GM12891 (cell line): ENCODE measurements at regions not wholly inside any gene's neighbourhood (a gene's known extent, or its start where the extent isn't known, plus 50 kb on each side); places are given as distances from the start of the nearest gene placed in this dataset.

ENCODE experiments used
- DNase-seq: peaks from one replicate; pipeline ENCODE4 v3.0.0; 2011; ENCODE audit warnings: low spot score; ENCODE audit not compliant: insufficient read length
- FAIRE-seq: peaks from 2 replicates; lab custom pipeline; 2011; peaks lifted over from hg19 to GRCh38; lab: Jason Lieb, UNC
- PAX5 ChIP-seq: IDR thresholded peaks from 2 replicates; pipeline ENCODE4 v1.6.1; 2011; ENCODE audit warnings: low read length, moderate library complexity, mild to moderate bottlenecking; ENCODE audit not compliant: insufficient read depth, severe bottlenecking
- POLR2A ChIP-seq: IDR thresholded peaks from 2 replicates; pipeline ENCODE4 v1.6.1; 2011; ENCODE audit warnings: low read depth, low read length, control low read depth
- POLR2AphosphoS5 ChIP-seq: IDR thresholded peaks from 2 replicates; pipeline ENCODE4 v1.6.1; 2011; ENCODE audit warnings: low read depth, low read length, control low read depth
- POU2F2 ChIP-seq: IDR thresholded peaks from 2 replicates; pipeline ENCODE4 v1.6.1; 2011; ENCODE audit warnings: low read depth, mild to moderate bottlenecking, control low read depth, low read length, moderate library complexity
- SPI1 ChIP-seq: IDR thresholded peaks from 2 replicates; pipeline ENCODE4 v1.6.1; 2011; ENCODE audit warnings: low read depth, low read length, control low read depth
- TAF1 ChIP-seq: IDR thresholded peaks from 2 replicates; pipeline ENCODE4 v1.6.1; 2011; ENCODE audit warnings: low read depth, low read length, control low read depth

- FAIRE-seq (no peak), DNase-seq (no peak)
- no peak for TF ChIP-seq PAX5
- no peak for TF ChIP-seq POLR2A
- no peak for TF ChIP-seq POLR2AphosphoS5
- TF ChIP-seq TAF1 = no peak
- TF ChIP-seq POU2F2 = no peak
- no peak for TF ChIP-seq SPI1
Measured at GRCh38 chr4:121574618-121575017, 122.2 kb downstream of the ANXA5 start.

- DNase-seq = no peak
- FAIRE-seq = no peak
- TF ChIP-seq SPI1 (no peak), PAX5 (no peak), TAF1 (no peak), POU2F2 (no peak), POLR2AphosphoS5 (no peak), POLR2A (no peak)
Measured at GRCh38 chr4:121567748-121568147, 129.0 kb downstream of the ANXA5 start.

- TF ChIP-seq TAF1 (no peak), POLR2A (no peak), POU2F2 (no peak), SPI1 (no peak), POLR2AphosphoS5 (no peak), PAX5 (no peak)
- FAIRE-seq = no peak
- DNase-seq = no peak
Measured at GRCh38 chr4:121564840-121565375, 131.9 kb downstream of the ANXA5 start.

- FAIRE-seq (no peak), DNase-seq (no peak)
- TF ChIP-seq POU2F2 = no peak
- TF ChIP-seq SPI1 = no peak
- no peak for TF ChIP-seq POLR2AphosphoS5
- TF ChIP-seq POLR2A = no peak
- TF ChIP-seq TAF1 = no peak
- TF ChIP-seq PAX5 = no peak
Measured at GRCh38 chr4:121562811-121563210, 134.0 kb downstream of the ANXA5 start.

GRCh38 chr4:121555315-121556107 lies 141.3 kb downstream of the ANXA5 start:
- DNase-seq (no peak), FAIRE-seq (no peak)
- TF ChIP-seq POU2F2 (no peak), PAX5 (no peak), POLR2A (no peak)

GRCh38 chr4:121554382-121554781 lies 142.4 kb downstream of the ANXA5 start:
- no peak for TF ChIP-seq POLR2A
- no peak for TF ChIP-seq SPI1
- TF ChIP-seq PAX5 = no peak
- TF ChIP-seq POU2F2 = no peak
- no peak for TF ChIP-seq POLR2AphosphoS5
- no peak for TF ChIP-seq TAF1
- FAIRE-seq (no peak), DNase-seq (no peak)

GRCh38 chr4:121551881-121552280 lies 144.9 kb downstream of the ANXA5 start:
- FAIRE-seq (no peak), DNase-seq (no peak)
- TF ChIP-seq POLR2AphosphoS5 = no peak
- TF ChIP-seq SPI1 = no peak
- no peak for TF ChIP-seq PAX5
- TF ChIP-seq POLR2A = no peak
- no peak for TF ChIP-seq TAF1
- no peak for TF ChIP-seq POU2F2

GRCh38 chr4:121551271-121551670 lies 145.5 kb downstream of the ANXA5 start:
- FAIRE-seq = no peak
- TF ChIP-seq POLR2A = no peak
- TF ChIP-seq PAX5 = no peak
- TF ChIP-seq POU2F2 = no peak
- TF ChIP-seq POLR2AphosphoS5 = no peak
- no peak for TF ChIP-seq SPI1
- TF ChIP-seq TAF1 = no peak
- DNase-seq = no peak

GRCh38 chr4:121541696-121542095 lies 155.1 kb downstream of the ANXA5 start:
- no peak for FAIRE-seq
- TF ChIP-seq POU2F2 (no peak), TAF1 (no peak), SPI1 (no peak), POLR2A (no peak), POLR2AphosphoS5 (no peak), PAX5 (no peak)
- no peak for DNase-seq

GRCh38 chr4:121535351-121535750 lies 154.5 kb upstream of the QRFPR start:
- FAIRE-seq (no peak), DNase-seq (no peak)

More at GRCh38 chr4:121535351-121535750, 154.5 kb upstream of the QRFPR start:
- TF ChIP-seq PAX5 = no peak
- no peak for TF ChIP-seq TAF1
- TF ChIP-seq POLR2A = no peak
- no peak for TF ChIP-seq SPI1
- TF ChIP-seq POU2F2 = no peak
- TF ChIP-seq POLR2AphosphoS5 = no peak
